Amygdala (tissue), 56 donors: ENCODE measurements at regions not wholly inside any gene's neighbourhood (a gene's known extent, or its start where the extent isn't known, plus 50 kb on each side); places are given as distances from the start of the nearest gene placed in this dataset.
"Not testable (repeated sequence)": the region's sequence is repeated elsewhere in the genome, so short reads cannot be mapped to it uniquely, and the experiment has no call there.

Experiments used
- DNase-seq, 56 donors: peaks; one replicate each; lab custom pipeline; 2025; lab: John Stamatoyannopoulos, UW

- DNase-seq, result not testable (repeated sequence)
Observed at GRCh38 chr6:26951211-26951610, 291.7 kb upstream of the ZNF322 start.

DNA sequence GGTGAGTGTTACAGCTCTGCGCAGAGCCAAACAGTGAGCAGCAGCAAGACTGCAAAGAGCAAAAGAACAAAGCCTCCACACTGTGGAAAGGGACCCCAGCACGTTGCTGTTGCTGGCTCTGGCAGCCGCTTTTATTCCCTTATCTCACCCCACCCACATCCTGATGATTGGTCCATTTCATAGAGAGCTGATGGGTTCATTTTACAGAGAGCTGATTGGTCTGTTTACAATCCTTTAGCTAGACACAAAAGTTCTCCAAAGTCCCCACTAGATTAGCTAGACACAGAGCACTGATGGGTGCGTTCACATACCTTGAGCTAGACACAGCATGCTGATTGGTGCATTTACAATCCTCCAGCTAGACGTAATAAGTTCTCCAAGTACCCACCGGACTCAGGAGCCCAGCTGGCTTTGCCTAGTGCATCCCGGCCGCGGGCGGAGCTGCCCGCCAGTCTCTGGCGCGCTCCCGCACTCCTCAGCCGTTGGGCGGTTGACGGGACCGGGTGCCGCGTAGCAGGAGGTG lies 291.4 kb upstream of the PRSS16 start:
- peak in 39 of 56 donors; percentile 1 to 69 (median 26) for DNase-seq

DNA sequence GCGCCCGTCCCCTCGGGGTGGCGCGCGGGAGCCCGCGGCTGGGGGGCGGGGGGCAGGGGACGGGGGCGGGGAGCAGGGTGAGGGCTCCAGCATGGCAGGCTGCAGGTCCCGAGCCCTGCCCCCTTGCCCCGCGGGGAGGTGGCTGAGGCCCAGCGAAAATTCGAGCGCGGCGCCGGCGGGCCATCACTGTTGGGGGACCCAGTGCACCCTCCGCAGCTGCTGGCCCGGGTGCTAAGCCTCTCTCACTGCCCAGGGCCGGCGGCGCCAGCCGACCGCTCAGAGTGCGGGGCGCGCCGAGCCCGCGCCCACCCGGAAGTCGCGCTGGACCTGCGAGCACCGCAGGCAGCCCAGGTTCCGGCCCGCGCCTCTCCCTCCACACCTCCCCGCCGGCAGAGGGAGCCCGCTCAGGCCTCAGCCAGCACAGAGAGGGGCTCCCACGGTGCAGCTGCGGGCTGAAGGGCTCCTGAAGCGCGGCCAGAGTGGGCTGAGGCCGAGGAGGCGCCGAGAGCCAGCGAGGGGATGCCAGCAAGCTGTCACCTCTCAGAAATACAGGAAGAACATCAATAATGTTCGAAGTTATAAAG lies 290.8 kb upstream of the PRSS16 start:
- DNase-seq, result peak in 46 of 56 donors; percentile 4 to 85 (median 51)

GRCh38 chr6:26957399-26958127 lies 289.9 kb upstream of the PRSS16 start:
- DNase-seq, result peak in 7 of 56 donors; percentile 0 to 1 (median 0)

DNA sequence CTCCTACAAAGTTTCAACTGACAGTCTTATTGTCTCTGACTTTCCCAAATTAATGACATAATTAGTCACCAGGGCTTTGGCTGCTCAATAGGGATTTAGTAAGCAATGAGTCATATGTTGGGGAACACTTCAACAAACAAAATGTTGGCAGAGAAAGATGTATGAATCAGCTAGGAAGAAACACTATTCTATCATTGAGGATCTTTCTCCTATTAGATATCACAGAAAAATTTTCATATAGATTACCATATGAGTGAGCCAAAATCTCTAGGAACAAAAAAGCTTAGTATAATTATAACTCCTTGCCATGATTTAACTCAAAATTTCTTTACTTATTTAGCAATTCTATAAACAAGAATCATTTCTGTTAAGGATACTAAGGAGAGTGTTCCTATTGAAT lies 286.3 kb upstream of the PRSS16 start:
- not testable (repeated sequence) for DNase-seq

DNA sequence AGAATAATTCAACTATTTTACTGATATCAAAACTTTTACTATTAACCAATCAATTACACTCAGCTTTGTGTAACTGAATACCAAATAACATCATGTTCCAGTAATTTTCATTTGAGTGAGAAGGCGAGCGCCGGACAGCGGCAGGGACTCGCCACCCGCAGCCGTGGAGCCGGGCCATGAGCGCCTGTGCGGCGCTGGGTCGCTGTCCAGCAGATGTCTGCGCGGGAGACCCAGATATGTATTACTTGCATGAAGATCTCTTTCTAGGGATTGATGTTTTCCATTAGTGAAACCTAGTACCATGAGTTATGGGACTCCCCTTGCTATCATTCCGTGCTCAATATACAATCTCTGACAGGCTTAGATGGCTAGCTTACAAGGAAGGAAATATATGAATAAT lies 245.1 kb upstream of the PRSS16 start:
- DNase-seq, result no peak

DNA sequence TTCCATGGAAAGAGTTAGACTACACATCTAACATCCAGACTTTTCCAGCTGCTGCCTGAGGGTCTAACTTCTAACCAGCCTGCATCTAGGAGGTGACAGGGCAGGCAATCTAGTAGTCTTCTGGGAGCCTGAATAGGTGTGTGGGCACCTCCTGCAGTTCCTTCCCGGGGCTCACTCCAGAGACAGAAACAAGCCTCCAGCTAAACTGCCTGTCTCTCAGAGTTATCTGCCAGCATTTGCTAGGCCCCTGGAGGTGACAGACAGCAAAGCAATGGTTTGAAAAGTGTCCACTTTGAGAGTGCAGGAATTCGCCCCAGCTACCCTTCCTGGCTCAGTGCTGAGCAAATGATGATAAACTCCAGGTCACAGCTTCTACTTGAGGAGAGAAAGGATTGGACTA lies 240.5 kb upstream of the PRSS16 start:
- no peak for DNase-seq

DNA sequence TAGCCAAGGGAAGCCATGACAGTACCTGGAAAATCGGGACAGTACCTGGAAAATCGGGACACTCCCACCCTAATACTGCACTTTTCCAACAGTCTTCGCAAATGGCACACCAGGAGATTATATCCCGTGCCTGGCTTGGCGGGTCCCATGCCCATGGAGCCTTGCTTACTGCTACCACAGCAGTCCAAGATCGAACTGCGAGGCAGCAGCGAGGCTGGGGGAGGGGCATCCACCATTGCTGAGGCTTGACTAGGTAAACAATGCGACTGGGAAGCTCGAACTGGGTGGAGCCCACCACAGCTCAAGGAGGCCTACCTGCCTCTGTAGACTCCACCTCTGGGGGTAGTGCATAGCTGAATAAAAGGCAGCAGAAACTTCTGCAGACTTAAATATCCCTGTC lies 238.9 kb upstream of the PRSS16 start:
- DNase-seq, result not testable (repeated sequence)

- not testable (repeated sequence) for DNase-seq
Observed at GRCh38 chr6:27014053-27014452, 233.4 kb upstream of the PRSS16 start.

- DNase-seq, result no peak
Observed at GRCh38 chr6:27016689-27017088, 230.8 kb upstream of the PRSS16 start.

DNA sequence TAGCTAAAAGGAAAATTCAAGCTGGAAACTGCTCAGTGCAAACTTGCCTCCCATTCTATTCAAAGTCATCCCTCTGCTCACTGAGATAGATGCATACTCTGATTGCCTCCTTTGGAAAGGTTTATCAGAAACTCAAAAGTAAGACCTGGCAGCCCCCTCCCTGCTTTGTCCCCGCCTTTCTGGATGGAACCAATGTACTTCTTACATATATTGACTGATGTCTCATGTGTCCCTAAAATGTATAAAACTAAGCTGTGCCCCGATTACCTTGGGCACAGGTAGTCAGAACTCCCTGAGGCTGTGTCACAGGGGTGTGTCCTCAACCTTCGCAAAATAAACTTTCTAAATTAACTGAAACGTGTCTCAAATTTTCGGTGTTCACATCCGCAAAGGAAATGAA lies 229.1 kb upstream of the PRSS16 start:
- DNase-seq, result not testable (repeated sequence)

- DNase-seq, result peak; percentile 23 to 90 (median 71)
Observed at GRCh38 chr6:27019651-27020552, 227.6 kb upstream of the PRSS16 start.

DNA sequence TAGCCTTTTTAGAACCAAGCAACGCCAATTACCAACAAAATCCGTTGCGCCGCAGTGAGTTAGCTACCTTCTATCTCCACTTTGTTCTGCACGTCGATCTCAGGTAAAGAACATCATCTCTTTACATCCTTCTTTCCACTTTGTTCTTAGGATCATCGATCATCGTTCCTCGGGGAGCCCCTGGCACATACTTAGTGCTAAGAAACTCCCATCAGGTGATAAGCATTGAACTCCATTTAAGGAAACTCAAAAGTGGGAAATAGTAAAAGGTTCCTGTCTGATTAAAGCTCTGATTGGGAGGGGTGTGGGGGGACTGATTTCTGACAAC lies 227.0 kb upstream of the PRSS16 start:
- no peak for DNase-seq

- no peak for DNase-seq
Observed at GRCh38 chr6:27023664-27024063, 223.8 kb upstream of the PRSS16 start.

GRCh38 chr6:27025351-27025750 lies 222.2 kb upstream of the PRSS16 start:
- no peak for DNase-seq

GRCh38 chr6:27026361-27026760 lies 221.1 kb upstream of the PRSS16 start:
- DNase-seq, result no peak

DNA sequence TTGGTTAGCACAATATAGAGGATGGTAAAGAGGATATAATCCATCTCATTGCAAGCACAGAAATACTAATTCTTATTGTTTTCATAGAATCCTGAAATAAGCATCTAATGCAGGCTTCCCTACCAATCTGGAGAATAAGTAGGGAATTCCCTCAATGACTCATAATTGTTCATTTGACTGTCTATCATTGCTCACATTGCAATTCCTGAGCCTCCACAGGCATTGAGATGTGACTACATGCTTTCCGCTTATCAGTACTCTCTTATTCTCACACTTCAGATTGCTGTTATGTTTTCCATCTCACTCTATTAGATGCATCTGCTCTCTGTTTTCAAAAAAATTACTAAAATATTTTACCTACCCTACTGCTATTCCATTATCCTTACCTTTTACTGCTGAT lies 216.2 kb upstream of the PRSS16 start:
- DNase-seq, result no peak

DNA sequence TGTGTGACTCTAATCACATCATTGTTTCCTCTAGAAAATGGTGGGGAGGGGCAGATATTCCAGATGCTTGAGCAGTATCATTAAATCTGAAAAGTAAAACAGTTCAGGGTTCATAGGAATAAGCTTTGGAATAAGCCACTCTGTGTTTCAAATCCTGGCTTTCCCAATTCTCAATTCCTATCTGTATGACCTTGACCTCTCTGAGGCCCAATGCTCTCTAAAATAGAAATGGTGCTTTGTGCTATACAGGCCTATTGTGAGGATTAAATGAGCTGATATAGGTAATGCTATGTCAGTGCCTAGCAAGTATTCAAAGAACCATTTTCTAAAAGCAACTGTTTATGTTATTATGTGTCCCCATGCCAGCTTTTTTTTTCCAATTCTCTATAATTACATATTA lies 209.0 kb upstream of the PRSS16 start:
- no peak for DNase-seq

GRCh38 chr6:27040244-27041042 lies 207.1 kb upstream of the PRSS16 start:
- no peak for DNase-seq

GRCh38 chr6:27043244-27043643 lies 204.3 kb upstream of the PRSS16 start:
- no peak for DNase-seq
